GM12874 (cell line): ENCODE measurements at regions not wholly inside any gene's neighbourhood (a gene's known extent, or its start where the extent isn't known, plus 50 kb on each side); places are given as distances from the start of the nearest gene placed in this dataset.

Source experiments
- TF ChIP-seq, protein P1 (sequence below): IDR thresholded peaks from 2 replicates; pipeline ENCODE4 v1.5.1; 2011; ENCODE audit warnings: low read depth, mild to moderate bottlenecking, control low read depth, low read length, moderate library complexity; ENCODE audit not compliant: insufficient read depth

DNA sequence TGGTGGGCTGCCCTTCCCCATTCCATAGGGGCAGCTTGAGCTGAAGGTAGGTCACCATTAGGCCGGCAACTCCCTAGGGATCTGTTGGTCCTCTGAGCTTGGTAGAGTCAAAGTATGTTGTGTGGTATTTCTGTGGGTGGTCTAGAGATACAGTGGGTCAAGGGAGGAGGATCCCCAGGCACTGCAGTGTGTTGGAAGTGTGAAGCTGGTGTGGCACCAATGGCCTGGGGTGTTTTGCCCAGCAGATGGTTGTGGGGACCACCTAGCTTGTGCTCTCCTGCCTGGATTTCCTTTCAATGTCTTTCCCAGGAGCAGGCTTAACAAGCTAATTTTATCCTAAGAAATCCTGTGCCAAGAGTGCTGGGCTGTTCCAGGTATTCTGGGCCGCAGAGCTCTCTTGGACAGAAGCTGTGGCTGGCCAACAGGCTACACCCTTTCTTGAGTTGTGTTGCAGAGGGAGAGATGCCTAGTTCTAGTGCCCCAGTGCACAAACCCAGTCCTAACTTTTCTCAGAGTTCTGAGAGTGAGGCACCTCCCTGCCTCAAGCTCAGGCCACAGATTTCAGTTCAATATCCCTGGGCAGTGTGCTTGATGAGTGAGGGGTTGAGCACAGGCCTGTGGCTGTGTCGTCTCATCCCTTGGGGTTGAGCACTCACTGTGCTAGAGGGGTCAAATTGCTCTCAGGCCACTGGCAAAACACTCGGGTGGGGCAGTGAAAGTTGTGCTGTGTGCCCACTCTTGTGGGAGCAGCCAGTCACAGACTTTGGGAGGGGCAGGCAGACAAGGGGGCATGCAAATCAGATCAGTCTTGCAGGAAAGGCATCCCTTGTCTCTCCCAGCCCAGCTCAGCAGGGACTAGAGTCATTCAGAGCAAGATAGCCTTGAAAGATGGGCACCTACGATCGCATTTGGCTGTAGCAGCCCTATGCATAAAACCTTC, 1806.1 kb upstream of the MIR17HG start:
- TF ChIP-seq, protein P1, sequence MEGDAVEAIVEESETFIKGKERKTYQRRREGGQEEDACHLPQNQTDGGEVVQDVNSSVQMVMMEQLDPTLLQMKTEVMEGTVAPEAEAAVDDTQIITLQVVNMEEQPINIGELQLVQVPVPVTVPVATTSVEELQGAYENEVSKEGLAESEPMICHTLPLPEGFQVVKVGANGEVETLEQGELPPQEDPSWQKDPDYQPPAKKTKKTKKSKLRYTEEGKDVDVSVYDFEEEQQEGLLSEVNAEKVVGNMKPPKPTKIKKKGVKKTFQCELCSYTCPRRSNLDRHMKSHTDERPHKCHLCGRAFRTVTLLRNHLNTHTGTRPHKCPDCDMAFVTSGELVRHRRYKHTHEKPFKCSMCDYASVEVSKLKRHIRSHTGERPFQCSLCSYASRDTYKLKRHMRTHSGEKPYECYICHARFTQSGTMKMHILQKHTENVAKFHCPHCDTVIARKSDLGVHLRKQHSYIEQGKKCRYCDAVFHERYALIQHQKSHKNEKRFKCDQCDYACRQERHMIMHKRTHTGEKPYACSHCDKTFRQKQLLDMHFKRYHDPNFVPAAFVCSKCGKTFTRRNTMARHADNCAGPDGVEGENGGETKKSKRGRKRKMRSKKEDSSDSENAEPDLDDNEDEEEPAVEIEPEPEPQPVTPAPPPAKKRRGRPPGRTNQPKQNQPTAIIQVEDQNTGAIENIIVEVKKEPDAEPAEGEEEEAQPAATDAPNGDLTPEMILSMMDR, result no peak

GRCh38 chr13:89550938-89551337, 1796.5 kb upstream of the MIR17HG start:
- TF ChIP-seq, protein P1, result no peak

DNA sequence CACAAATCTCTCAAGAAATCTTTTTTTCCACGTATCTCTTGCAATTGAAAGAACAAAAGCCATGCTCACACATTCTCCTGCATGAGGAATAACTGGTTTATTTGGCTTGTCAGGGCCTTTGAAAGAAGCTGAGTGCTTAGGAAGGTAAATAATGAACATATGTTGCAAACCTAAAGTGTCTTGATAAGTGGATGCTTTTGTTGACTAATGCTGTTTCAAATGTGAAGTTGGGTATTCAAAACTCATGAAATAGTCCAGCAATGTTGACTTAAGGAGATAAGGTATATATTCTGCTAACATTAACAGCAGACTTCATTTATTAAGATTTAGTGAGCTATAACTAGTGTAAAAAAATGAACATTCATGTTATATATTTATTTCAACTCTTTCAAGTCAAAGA, 1792.7 kb upstream of the MIR17HG start:
- TF ChIP-seq, protein P1, result no peak

- TF ChIP-seq, protein P1, result no peak
Observed at GRCh38 chr13:89565476-89566100, 1781.9 kb upstream of the MIR17HG start.

DNA sequence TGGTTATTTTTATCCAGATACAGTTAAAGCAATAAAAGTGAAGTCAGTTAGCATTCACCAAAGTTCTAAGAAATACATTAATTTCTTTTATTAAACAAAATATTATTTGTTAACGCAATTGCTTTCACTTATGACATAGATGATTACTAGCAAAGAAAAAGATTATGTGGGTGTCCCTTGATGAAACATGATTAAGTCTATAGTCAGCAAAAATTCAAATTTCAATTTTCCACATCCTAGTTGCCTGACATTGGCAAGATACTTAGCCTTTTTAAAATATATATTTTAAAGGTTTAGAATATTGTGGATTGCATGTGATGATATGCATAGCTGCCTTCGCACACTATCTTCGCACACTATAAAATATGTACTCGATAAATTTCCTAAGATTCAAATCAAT, 1780.5 kb upstream of the MIR17HG start:
- TF ChIP-seq, protein P1, result no peak

- TF ChIP-seq, protein P1, result no peak
Observed at GRCh38 chr13:89568276-89568675, 1779.2 kb upstream of the MIR17HG start.

DNA sequence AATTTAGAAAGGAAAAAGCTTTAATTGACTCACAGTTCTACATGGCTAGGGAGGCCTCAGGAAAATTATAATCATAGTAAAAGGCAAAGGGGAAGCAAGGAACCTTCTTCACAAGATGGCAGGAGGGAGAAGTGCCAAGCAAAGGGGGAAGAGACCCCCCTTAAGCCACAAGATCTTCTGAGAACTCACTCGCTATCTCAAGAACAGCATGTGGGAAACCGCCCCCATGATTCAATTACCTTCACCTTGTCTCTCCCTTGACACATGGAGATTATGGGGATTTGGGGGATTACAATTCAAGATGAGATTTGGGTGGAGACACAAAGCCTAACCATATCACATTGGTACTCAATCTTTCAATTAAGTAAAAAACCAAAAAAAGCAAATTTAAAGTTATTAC, 1778.7 kb upstream of the MIR17HG start:
- TF ChIP-seq, protein P1, result no peak
